LNCaP clone FGC (cell line): ENCODE measurements at regions not wholly inside any gene's neighbourhood (a gene's known extent, or its start where the extent isn't known, plus 50 kb on each side); places are given as distances from the start of the nearest gene placed in this dataset.

Experiments
- DNase-seq: peaks from one replicate; pipeline ENCODE4 v3.0.0-alpha.2; 2011; ENCODE audit warnings: low read depth
- H3K4me3 ChIP-seq: 2 replicates; pipeline ENCODE4 v1.5.1; 2011; ENCODE audit warnings: mild to moderate bottlenecking, low read depth, low read length, control low read depth
- TF ChIP-seq, protein P1 (sequence below): IDR thresholded peaks from 2 replicates; pipeline ENCODE4 v1.5.1; 2012; ENCODE audit warnings: mild to moderate bottlenecking; ENCODE audit not compliant: control insufficient read depth, insufficient read depth; ENCODE audit errors: extremely low read depth

DNA sequence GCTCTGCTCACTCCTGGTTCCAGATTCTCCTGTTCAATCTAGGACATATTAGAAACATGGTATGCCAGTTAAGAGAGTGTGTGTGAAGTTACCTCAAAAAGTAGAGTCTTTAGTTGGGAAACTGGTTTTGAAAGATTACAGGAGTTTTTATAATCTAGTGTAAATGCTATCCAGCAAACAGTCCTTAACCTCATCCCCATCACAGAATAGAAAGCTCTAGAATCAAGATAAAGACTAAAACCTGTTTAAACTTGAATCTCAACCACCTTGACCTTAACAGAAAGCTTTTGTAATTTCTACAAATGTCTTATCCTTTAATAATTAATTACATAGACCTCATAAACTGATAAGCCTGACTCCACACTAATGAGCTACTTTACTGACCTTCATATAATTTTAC is 1288.7 kb upstream of the SORCS1 start:
- no peak for DNase-seq
- TF ChIP-seq, protein P1, sequence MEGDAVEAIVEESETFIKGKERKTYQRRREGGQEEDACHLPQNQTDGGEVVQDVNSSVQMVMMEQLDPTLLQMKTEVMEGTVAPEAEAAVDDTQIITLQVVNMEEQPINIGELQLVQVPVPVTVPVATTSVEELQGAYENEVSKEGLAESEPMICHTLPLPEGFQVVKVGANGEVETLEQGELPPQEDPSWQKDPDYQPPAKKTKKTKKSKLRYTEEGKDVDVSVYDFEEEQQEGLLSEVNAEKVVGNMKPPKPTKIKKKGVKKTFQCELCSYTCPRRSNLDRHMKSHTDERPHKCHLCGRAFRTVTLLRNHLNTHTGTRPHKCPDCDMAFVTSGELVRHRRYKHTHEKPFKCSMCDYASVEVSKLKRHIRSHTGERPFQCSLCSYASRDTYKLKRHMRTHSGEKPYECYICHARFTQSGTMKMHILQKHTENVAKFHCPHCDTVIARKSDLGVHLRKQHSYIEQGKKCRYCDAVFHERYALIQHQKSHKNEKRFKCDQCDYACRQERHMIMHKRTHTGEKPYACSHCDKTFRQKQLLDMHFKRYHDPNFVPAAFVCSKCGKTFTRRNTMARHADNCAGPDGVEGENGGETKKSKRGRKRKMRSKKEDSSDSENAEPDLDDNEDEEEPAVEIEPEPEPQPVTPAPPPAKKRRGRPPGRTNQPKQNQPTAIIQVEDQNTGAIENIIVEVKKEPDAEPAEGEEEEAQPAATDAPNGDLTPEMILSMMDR, result no peak
- no peak overlapping the region for H3K4me3 ChIP-seq

DNA sequence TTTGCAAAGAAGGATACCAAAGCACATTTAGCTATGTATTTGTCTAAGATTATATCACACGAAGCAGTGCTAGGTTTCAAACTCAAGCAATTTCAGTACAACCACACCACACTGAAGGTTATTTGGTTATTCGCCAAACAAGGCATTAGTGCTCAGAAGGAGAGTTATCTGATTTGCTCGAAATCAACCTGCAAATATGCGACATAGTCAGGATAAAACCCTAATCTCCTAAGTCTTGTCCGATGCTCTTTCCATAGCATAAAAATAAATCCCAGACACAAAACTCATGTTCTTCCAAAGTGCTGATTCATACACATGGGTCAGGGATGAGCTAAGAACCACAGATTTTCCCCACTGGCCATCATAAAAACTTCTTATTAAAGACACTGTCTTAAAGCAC is 1288.0 kb upstream of the SORCS1 start:
- no peak overlapping the region for H3K4me3 ChIP-seq
- TF ChIP-seq, protein P1, result no peak
- no peak for DNase-seq

DNA sequence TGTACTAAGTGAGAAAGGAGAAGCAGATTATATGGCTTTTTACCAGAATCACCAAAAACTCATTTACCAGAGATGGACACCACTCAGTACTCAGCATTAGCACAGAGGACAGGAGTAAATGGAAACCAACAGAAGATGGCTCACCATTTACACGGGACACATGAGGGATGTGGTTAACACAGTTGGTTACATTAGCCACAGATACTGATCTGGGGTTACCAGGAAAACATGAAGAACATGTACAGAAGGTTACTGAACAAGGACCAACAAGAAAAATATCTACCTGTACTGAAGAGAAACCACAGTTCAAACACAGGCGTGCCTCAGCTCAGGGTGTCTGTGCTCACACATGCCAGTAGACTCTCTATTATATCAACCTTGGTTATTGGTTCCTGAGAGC is 1285.8 kb upstream of the SORCS1 start:
- no peak overlapping the region for H3K4me3 ChIP-seq
- DNase-seq, result no peak
- TF ChIP-seq, protein P1, result no peak

DNA sequence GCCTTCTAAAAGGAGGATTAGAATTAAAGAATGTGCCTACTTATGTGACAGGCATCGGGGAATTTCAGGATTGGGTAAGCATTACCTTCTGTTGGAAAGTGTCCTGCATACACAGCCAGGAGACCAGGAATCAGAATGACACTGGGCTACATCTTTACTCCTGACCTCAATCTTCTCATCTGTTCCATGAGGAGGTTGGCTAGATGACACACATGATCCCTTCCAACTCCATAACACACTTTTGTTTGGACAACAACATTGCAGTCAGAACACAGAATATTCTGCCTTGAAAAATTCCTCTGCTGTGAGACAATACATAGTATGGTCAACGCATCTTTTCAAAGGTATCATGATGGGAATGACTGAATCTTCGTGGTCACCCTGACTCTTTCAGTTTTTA is 1281.2 kb upstream of the SORCS1 start:
- TF ChIP-seq, protein P1, result no peak
- H3K4me3 ChIP-seq, result no peak overlapping the region
- DNase-seq, result no peak

DNA sequence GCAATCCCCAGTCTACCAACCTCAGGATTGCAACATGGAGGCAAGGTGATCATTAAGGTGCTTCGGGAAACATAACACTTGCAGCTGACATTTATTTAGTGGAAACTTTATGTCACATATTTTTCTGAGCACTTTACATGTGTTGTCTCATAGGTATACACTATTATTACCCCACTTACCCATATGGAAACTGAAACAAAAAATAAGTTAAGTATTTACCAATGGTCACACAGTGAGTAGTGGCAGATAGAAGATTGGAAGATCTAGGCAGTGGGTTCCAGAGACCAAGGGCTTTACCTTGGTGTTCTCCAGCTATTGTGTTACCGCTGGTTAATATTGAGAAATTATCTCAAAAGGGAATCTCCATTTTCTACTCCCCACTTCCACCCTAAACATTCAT is 1279.1 kb upstream of the SORCS1 start:
- TF ChIP-seq, protein P1, result no peak
- no peak for DNase-seq
- no peak overlapping the region for H3K4me3 ChIP-seq

DNA sequence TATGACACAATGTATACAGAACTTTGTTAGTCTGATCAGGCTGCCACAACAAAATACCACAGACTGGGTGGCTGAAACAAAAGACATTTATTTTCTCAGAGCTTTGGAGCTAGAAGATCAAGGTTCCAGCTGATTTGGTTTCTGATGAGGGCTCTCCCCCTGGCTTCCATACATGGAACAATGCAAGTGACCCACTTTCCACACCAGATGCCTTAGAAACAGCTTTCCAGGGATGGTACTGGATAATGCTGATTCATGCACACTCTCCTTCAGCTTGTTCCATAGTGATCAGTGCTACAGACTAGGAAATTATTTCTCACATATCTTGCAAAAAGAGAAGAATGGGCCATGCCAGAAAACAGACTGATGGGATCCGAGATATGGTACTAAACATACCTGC is 1274.9 kb upstream of the SORCS1 start:
- TF ChIP-seq, protein P1, result no peak
- DNase-seq, result no peak
- H3K4me3 ChIP-seq, result no peak overlapping the region

DNA sequence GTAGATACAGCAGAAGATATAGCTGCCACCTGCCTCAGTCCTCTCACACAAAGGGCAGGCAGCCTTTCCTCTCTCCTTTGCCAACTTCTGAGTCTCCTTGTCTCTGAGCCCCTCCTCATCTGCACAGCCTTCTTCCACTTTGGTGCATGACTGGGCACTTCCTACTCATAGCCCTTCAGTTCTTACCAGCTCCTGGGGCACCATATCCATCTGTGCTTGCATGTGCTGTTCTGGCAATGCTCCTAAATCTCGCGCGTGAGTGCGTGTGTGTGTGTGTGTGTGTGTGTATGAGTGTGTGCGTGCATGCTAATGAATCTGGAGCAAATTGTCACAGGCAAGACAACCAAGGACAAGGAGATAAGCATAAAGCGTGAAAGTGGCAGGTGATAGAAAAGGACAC is 1271.6 kb upstream of the SORCS1 start:
- H3K4me3 ChIP-seq, result no peak overlapping the region
- no peak for DNase-seq
- TF ChIP-seq, protein P1, result no peak
